ENCODE measurements at regions not wholly inside any gene's neighbourhood (a gene's known extent, or its start where the extent isn't known, plus 50 kb on each side); places are given as distances from the start of the nearest gene placed in this dataset.

DNA sequence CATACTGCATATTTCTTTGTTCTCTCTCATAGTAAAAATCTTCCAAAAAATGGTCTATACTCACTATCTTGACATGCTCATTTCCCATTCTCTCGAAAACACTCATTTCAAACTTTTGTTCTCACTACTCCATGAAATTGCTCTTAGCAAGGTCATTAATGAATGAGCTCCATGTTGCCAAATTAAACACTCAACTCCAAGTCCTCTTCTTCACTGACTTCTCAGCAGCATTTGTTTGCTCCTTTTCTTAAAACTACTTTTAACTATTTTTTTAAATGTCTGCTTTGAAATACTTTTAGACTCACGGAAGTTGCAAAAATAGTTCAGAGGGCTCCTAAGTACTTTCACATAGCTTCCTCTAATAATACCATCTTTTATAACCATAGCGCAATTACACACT lies 274.0 kb upstream of the PREP start:
- TF ChIP-seq ZNF24 (tag by site-specific recombination; IDR thresholded peaks at IDR 0.05) (no peak), ZNF677 (tag by site-specific recombination; IDR thresholded peaks at IDR 0.05) (no peak)
- TF ChIP-seq, protein P1, sequence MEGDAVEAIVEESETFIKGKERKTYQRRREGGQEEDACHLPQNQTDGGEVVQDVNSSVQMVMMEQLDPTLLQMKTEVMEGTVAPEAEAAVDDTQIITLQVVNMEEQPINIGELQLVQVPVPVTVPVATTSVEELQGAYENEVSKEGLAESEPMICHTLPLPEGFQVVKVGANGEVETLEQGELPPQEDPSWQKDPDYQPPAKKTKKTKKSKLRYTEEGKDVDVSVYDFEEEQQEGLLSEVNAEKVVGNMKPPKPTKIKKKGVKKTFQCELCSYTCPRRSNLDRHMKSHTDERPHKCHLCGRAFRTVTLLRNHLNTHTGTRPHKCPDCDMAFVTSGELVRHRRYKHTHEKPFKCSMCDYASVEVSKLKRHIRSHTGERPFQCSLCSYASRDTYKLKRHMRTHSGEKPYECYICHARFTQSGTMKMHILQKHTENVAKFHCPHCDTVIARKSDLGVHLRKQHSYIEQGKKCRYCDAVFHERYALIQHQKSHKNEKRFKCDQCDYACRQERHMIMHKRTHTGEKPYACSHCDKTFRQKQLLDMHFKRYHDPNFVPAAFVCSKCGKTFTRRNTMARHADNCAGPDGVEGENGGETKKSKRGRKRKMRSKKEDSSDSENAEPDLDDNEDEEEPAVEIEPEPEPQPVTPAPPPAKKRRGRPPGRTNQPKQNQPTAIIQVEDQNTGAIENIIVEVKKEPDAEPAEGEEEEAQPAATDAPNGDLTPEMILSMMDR (tag by site-specific recombination; IDR thresholded peaks at IDR 0.05), result no peak
- TF ChIP-seq, protein P2, sequence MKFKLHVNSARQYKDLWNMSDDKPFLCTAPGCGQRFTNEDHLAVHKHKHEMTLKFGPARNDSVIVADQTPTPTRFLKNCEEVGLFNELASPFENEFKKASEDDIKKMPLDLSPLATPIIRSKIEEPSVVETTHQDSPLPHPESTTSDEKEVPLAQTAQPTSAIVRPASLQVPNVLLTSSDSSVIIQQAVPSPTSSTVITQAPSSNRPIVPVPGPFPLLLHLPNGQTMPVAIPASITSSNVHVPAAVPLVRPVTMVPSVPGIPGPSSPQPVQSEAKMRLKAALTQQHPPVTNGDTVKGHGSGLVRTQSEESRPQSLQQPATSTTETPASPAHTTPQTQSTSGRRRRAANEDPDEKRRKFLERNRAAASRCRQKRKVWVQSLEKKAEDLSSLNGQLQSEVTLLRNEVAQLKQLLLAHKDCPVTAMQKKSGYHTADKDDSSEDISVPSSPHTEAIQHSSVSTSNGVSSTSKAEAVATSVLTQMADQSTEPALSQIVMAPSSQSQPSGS (tag by site-specific recombination; IDR thresholded peaks at IDR 0.05; ENCODE audit: low read depth), result no peak
